Mucosa of rectum (tissue), 2 donors: ENCODE measurements at regions not wholly inside any gene's neighbourhood (a gene's known extent, or its start where the extent isn't known, plus 50 kb on each side); places are given as distances from the start of the nearest gene placed in this dataset.

ENCODE experiments used
- H3K27ac ChIP-seq, 2 donors: one replicate each; pipeline ENCODE4 v1.7.0; 2013; ENCODE audit warnings: inconsistent platforms in 2 of 2, low read depth in 2 of 2, low read length in 2 of 2
- H3K27me3 ChIP-seq, 2 donors: one replicate each; pipeline ENCODE4 v1.7.0; 2013; ENCODE audit warnings: low read length in 2 of 2; ENCODE audit not compliant: control insufficient read depth in 2 of 2, insufficient read depth in 2 of 2
- H3K36me3 ChIP-seq, 2 donors: one replicate each; pipeline ENCODE4 v1.7.0; 2013; ENCODE audit warnings: low read length in 2 of 2; ENCODE audit not compliant: control insufficient read depth in 2 of 2, insufficient read depth in 2 of 2
- H3K4me1 ChIP-seq, 2 donors: one replicate each; pipeline ENCODE4 v1.7.0; 2013; ENCODE audit warnings: low read length in 2 of 2, mild to moderate bottlenecking in 1 of 2; ENCODE audit not compliant: control insufficient read depth in 2 of 2, insufficient read depth in 2 of 2
- H3K4me3 ChIP-seq, 2 donors: one replicate each; pipeline ENCODE4 v1.7.0; 2013; ENCODE audit warnings: low read length in 2 of 2
- H3K9ac ChIP-seq, 2 donors: one replicate each; pipeline ENCODE4 v1.7.0; 2013; ENCODE audit warnings: low read length in 2 of 2, low read depth in 1 of 2, mild to moderate bottlenecking in 1 of 2
- H3K9me3 ChIP-seq, 2 donors: one replicate each; pipeline ENCODE4 v1.7.0; 2013; ENCODE audit warnings: low read length in 2 of 2; ENCODE audit not compliant: control insufficient read depth in 2 of 2
- donor health status: healthy.
- donor health status: Normal muscosa, but diverticular disease.

DNA sequence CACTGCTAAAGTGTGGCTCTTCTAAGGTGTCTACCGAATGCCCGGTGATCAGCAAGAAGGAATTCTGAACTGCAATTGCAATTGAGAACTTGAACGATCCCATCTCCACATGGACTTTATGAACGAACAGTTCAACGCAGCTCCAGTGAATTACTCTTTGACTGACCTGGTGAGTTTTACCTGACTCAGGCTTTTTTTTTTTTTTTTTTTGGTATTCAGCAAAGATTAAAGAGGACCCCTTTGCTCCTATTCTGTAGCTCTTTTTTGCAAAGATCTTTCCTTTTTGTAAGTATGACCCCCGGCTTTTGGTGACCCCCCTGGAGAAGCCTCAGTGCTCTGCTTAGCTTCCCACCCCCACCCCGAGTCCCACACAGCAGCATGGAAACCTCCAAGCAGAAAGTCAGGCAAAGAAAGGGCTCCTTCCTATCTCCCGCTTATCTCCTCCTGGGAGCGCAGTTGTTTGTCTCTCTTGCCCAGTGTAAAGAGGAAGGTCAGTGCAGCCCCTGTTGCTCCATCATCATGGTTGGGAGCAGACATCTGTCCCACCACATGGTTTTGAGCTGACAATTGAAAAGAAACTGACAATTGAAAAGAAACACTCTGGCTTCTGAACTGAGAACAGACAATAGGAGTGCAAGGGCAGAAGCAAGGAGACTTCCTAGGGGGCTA lies 72.1 kb upstream of the DIO3 start:
- Histone ChIP-seq H3K9ac (no peak overlapping the region), H3K9me3 (no peaks in the 10 kb centered on the region), H3K27me3 (no peaks in the 10 kb centered on the region), H3K36me3 (no peaks in the 10 kb centered on the region), H3K4me3 (no peak overlapping the region), H3K27ac (no peak overlapping the region), H3K4me1 (no peaks in the 10 kb centered on the region)

DNA sequence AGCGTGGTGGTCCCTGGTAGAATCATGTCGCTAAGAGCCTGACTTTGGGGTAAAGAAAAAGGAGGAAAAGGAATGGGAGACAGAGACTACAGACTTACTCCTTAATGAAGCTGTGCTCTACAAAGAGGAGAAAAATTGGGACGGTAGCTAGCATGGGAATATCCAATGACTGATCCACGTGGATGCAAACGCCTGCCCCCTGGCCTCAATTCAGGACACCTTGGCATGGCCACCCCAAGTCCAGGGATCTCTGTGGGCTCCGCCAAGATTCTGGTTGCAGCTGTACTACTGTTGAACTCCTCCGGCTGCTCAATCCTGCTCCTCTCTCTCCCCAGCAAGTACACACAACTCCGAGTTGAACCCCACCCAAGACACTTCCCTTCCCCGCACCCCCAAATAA lies 70.5 kb upstream of the DIO3 start:
- H3K4me1 ChIP-seq: no peaks in the 10 kb centered on the region
- H3K9me3 ChIP-seq: no peaks in the 10 kb centered on the region
- H3K36me3 ChIP-seq: no peaks in the 10 kb centered on the region
- no peak overlapping the region for H3K4me3 ChIP-seq
- no peaks in the 10 kb centered on the region for H3K27me3 ChIP-seq
- no peak overlapping the region for H3K9ac ChIP-seq
- H3K27ac ChIP-seq: no peak overlapping the region

DNA sequence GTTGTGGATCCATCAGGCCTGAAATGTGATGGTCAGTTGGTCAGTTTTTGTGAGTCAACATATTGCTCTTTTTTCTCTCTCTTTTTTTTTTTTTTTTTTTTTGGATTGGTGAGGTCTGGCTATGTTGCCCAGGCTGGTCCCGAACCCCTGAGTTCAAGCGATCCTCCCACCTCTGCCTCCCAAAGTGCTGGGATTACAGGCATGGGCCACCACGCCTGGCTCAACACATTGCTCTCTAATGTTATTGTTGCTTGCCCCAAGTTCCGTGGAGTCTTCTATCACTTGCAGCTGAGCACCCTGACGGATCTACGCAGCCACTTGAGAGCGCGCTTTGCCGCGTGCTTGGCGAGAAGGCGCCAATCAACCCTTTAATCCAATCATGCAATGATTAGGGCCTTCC lies 69.5 kb upstream of the DIO3 start:
- Histone ChIP-seq H3K4me1 (no peaks in the 10 kb centered on the region), H3K27ac (no peak overlapping the region), H3K36me3 (no peaks in the 10 kb centered on the region), H3K27me3 (no peaks in the 10 kb centered on the region), H3K9me3 (no peaks in the 10 kb centered on the region), H3K9ac (no peak overlapping the region), H3K4me3 (no peak overlapping the region)

DNA sequence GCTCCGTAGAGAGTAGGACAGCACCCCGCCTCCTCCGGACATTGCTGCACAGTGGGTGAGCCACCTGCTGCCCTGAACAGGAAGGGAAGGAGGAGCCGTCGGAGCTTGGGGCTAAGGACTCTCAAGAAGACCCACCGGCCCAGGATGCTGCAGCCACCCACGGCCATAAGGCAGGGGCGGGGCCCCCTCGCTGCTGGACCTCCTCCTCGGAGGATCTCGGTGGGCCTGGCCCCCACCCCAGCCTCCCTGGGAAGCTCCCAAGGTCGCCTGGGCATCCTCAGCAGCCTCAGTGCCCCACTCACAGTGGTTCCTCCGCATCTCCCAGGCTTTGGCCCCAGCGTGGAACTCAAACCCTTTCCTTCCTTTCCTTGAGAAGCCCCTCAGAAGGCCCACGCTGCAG lies 68.6 kb upstream of the DIO3 start:
- no peak overlapping the region for H3K27ac ChIP-seq
- no peaks in the 10 kb centered on the region for H3K27me3 ChIP-seq
- no peak overlapping the region for H3K4me3 ChIP-seq
- H3K36me3 ChIP-seq: no peaks in the 10 kb centered on the region
- H3K9ac ChIP-seq: no peak overlapping the region
- H3K4me1 ChIP-seq: no peaks in the 10 kb centered on the region
- no peaks in the 10 kb centered on the region for H3K9me3 ChIP-seq

DNA sequence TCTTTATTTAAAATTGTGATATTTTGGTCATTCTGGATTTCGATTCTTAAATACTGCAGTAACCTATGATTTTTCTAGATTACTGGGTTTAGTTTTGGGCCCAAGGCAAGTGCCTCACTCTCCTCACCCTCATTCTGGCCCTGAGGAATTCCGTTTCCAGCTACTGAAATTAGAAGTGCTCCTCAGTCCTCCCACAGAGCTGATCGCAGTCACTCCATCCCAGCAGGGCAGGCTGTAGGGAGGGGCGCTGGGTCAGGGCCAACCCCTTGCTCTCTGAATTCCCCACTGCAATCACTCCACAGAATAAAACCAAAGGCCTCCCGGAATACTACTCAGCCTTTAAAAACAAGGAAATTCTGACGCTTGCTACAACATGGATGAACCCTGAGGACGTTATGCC lies 66.5 kb upstream of the DIO3 start:
- no peaks in the 10 kb centered on the region for H3K36me3 ChIP-seq
- H3K9me3 ChIP-seq: no peaks in the 10 kb centered on the region
- H3K27ac ChIP-seq: no peak overlapping the region
- H3K4me3 ChIP-seq: no peak overlapping the region
- no peaks in the 10 kb centered on the region for H3K27me3 ChIP-seq
- H3K9ac ChIP-seq: no peak overlapping the region
- no peaks in the 10 kb centered on the region for H3K4me1 ChIP-seq

DNA sequence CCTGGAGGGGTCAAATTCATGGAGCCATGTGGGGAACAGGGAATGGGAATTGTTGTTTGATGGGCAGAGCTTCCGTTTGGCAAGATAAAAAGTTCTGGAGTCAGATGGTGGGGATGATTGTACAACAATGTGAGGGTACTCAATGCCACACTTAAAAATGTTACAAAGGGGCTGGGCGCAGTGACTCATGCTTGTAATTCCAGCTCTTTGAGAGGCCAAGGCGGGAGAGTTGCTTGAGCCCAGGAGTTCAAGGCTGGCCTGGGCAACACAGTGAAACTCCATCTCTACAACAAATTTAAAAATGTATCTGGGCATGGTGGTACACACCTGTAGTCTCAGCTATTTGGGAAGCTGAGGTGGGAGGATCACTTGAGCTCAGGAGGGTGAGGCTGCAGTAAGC lies 66.0 kb upstream of the DIO3 start:
- Histone ChIP-seq H3K4me3 (no peak overlapping the region), H3K9ac (no peak overlapping the region), H3K27ac (no peak overlapping the region), H3K36me3 (no peaks in the 10 kb centered on the region), H3K27me3 (no peaks in the 10 kb centered on the region), H3K4me1 (no peaks in the 10 kb centered on the region), H3K9me3 (no peaks in the 10 kb centered on the region)

DNA sequence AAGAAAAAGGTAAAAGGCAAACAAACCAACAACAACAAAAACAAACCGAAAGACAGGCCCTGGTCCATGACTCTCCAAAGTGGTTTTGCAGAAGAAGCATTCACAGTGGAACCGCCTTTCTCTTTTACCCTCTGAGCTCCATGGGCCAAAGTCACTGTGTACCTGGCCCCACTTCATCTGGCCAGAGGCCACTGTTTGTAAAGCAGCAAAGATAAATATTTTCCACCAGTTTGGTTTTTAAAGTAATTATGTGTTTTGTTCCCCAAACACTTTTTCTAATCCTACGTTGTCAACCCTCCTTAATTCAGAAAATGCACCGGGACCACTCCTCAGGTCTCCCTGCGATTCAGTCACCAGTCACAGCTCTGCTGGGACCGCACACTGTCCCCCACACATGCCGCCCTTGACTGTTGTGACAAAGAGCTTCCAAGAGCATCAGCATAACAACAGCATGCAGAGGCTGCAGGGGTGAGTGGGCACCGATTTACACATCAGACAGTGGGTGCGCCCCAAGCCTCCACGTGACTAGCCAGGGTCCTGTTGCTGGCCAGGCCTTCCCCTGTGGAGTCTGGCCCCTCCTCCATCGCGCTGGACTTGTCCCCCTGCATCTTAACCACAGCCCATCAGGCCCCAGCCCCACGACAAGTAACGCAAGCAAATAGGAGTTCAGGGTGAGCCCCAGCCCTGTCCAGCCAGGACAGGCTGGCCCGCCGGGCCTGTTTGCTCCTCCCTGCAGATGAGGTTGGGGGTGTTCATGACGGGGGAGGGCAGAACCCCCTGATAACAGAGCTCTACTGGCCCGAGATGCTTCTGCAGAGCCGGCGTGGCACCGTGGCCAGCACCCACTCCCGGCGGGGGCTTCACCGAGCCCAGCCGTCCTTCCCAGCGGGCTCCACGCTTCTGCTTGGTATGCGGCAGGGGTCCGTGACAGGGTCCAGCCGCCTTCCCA lies 65.2 kb upstream of the DIO3 start:
- Histone ChIP-seq H3K27ac (no peak overlapping the region), H3K9ac (no peak overlapping the region), H3K4me1 (no peaks in the 10 kb centered on the region), H3K27me3 (peaks cover 0 to 4% of the 10 kb centered on the region in 2 donors), H3K9me3 (no peaks in the 10 kb centered on the region), H3K36me3 (no peaks in the 10 kb centered on the region), H3K4me3 (no peak overlapping the region)

DNA sequence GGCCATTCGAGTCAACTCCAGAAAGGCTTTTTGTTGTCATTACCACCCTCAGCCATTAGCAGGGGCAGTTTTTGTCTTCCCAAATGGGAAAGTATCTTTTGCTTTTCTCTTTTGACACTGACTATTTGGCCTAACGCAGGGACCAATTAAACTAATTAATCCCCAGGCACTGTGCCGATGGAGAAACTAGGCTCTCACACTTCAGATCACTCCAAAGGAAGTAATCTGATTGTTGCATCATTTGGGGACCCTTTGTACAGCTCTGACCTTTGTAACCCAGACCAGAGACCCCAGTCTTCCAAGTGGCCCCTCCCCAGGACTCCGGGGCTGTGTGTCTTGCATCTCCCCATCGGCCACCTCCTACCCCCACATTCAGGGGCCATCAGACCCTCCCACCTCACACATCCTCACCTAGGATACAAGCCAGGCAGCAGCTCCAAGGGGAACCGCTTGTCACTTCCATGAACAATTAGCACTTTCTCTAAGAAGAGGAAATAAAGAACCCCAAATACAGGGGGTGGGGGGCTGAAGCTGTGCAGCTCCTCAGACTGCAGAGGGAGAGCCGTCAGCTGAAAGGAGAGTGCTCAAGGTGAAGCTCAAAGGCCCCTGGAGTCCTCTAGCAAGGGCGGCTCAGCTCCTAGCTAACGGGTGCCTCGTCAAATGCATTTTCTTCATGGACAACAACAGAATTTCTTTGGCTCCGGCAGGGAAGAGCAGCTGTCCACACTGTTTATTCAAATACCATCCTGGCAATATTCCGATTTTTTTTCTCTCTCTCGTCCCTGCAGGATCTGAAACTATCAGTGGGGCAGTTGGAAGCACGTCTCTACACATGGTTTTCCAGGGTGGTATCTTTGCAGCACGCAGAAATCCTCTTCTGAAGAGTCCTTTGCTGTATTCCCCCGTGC lies 64.3 kb upstream of the DIO3 start:
- H3K4me1 ChIP-seq: no peaks in the 10 kb centered on the region

DNA sequence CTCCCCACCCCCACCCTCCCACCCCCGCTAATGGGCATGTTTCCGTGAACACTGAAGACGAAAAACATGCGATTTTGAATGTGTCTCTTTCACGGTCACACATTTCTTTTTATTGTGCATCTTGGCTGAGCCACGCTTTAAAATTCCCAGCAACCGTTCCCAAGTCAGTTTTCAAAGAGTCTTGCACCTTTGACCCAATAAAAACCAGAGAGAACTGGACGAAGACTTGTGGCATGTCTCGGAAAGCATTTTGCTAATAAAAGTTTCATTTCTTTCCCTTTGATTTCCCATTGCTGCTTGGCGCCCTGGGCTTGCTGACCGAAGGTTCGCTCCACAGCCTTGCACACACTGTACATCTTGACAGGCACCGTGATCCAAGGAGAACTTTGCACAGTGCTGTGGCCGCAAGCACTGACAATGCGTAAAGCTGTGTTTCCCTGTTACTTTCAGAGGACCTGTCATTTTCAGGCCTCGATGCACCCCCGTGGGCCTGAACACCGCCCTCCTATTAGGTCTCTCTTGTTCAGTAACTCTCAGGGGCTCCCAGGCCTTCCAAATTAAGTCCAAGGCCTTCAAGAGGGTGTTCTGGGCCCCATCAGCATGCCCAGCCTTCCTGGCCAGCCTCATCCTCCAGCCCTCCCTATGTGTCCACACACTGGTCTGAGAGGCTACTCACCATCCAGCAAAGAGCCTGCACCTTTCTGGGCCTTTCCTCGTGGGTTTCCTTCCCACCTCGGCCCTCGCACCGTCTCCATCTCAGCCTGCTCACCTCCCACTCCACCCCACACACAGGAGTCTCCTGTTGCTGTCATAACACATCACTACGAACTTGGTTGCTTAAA lies 63.4 kb upstream of the DIO3 start:
- H3K4me1 ChIP-seq: no peaks in the 10 kb centered on the region
- no peaks in the 10 kb centered on the region for H3K9me3 ChIP-seq
- H3K4me3 ChIP-seq: no peak overlapping the region
- H3K27ac ChIP-seq: no peak overlapping the region
- no peak overlapping the region for H3K9ac ChIP-seq
- peaks cover 0 to 4% of the 10 kb centered on the region in 2 donors for H3K27me3 ChIP-seq
- H3K36me3 ChIP-seq: no peaks in the 10 kb centered on the region

More for the DNA sequence above, 64.3 kb upstream of the DIO3 start:
- Histone ChIP-seq H3K36me3 (no peaks in the 10 kb centered on the region), H3K4me3 (no peak overlapping the region), H3K27ac (no peak overlapping the region), H3K9me3 (no peaks in the 10 kb centered on the region), H3K9ac (no peak overlapping the region), H3K27me3 (peaks cover 0 to 4% of the 10 kb centered on the region in 2 donors)
